ENCODE measurements at regions not wholly inside any gene's neighbourhood (a gene's known extent, or its start where the extent isn't known, plus 50 kb on each side); places are given as distances from the start of the nearest gene placed in this dataset.

DNA sequence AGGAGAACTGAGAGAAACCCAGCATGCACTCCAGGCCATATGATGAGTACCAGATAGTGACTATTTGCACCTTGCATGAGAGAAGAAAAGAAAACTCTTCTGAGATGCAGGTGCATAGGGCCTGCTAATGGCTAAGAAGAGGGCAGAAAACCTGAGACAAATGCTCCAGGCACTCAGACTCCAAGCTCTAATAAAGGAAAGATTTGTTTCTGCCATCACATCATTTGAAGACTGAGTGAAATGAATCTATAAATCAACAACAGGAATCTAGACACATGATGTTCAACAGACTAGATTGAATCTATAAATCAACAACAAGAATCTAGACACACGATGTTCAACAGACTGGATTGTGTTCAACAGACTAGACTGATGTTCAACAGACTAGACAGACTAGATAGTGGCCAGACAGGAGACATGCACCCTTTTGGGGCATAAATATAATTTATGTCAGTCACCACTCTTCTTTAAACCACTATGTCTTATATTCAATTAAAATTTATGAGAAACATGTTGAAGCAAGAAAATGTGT lies 482.7 kb upstream of the UBE2E3 start:
- ChIA-PET CTCF (no interaction called here), POLR2A (no interaction called here)
- DNase-seq (ENCODE audit: low read depth, low spot score): no peak
- TF ChIP-seq, protein P1, sequence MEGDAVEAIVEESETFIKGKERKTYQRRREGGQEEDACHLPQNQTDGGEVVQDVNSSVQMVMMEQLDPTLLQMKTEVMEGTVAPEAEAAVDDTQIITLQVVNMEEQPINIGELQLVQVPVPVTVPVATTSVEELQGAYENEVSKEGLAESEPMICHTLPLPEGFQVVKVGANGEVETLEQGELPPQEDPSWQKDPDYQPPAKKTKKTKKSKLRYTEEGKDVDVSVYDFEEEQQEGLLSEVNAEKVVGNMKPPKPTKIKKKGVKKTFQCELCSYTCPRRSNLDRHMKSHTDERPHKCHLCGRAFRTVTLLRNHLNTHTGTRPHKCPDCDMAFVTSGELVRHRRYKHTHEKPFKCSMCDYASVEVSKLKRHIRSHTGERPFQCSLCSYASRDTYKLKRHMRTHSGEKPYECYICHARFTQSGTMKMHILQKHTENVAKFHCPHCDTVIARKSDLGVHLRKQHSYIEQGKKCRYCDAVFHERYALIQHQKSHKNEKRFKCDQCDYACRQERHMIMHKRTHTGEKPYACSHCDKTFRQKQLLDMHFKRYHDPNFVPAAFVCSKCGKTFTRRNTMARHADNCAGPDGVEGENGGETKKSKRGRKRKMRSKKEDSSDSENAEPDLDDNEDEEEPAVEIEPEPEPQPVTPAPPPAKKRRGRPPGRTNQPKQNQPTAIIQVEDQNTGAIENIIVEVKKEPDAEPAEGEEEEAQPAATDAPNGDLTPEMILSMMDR (IDR thresholded peaks at IDR 0.05; ENCODE audit: insufficient read depth, low read length, missing control alignments): no peak
- H3K4me3 ChIP-seq (ENCODE audit: low read depth, low read length): no peak overlapping the region

DNA sequence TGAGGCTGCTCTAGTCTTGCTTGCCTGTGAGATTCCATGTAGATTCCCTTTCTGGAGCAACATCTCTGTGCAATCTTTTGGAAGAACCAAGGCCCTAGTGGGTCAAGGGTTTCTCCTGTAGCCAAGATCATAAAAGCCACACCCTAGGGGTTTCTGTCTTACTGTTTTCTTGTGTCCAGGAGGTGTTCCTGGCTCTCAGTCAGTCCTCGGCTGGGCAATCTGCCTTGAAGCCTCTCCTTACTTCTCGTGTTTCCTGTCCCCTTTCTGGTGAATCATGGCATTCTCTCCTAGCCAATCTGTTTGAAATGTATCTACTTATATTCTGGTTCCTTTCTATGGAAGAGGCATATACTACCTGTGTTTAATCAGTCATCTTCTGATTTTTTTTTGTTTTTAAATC lies 484.8 kb upstream of the UBE2E3 start:
- ChIA-PET POLR2A (no interaction called here), CTCF (no interaction called here)
- TF ChIP-seq, protein P1 (IDR thresholded peaks at IDR 0.05; ENCODE audit: insufficient read depth, low read length, missing control alignments): no peak

DNA sequence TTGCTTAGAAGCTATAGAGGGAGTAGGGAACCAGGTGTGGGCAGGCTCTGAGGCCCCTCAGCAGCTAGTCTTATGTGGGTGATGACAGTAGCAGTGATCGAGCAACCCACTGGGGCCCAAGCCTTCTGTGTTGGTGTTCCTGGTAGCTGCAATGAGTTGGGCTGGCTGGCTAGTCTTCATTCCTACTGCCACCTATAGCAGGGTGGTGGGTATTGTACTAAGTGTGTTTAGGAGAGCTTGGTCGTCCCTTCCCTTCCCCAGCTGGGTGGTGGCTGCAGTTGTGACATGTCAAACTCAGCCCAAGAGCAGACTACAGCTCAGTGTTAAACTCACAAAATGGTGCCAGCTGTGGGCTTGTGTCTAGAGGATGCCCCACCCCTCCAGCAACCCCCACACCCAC lies 486.1 kb upstream of the UBE2E3 start:
- POLR2A ChIA-PET: no interaction called here
- TF ChIP-seq, protein P1 (IDR thresholded peaks at IDR 0.05; ENCODE audit: insufficient read depth, low read length, missing control alignments): no peak
- no peak for DNase-seq (ENCODE audit: low read depth, low spot score)
- H3K4me3 ChIP-seq (ENCODE audit: low read depth, low read length): no peak overlapping the region
- CTCF ChIA-PET: no interaction called here

More for the DNA sequence above, 484.8 kb upstream of the UBE2E3 start:
- no peak for DNase-seq (ENCODE audit: low read depth, low spot score)
- no peak overlapping the region for H3K4me3 ChIP-seq (ENCODE audit: low read depth, low read length)

DNA sequence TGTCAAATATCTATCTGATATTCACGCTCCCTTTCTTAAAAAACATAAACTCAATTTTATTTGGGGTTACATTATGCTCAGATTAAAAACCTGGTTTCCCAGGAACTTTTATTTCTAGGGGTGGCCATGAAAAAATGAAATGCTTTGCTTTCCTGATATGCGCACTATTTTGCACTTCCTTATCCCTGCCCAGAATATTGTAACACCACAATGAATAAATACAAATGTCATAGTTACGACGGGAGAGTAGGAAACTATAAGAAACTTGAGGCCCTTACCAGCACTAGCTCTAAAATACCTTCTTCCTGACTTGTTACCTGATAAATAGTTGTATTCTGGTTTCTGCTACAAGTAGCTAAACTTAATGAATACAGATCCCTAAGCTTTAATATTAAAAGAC lies 475.6 kb upstream of the CWC22 start:
- ChIA-PET CTCF (no interaction called here), POLR2A (no interaction called here)
- TF ChIP-seq, protein P1 (IDR thresholded peaks at IDR 0.05; ENCODE audit: insufficient read depth, low read length, missing control alignments): no peak
- DNase-seq (ENCODE audit: low read depth, low spot score): no peak
- H3K4me3 ChIP-seq (ENCODE audit: low read depth, low read length): no peak overlapping the region

DNA sequence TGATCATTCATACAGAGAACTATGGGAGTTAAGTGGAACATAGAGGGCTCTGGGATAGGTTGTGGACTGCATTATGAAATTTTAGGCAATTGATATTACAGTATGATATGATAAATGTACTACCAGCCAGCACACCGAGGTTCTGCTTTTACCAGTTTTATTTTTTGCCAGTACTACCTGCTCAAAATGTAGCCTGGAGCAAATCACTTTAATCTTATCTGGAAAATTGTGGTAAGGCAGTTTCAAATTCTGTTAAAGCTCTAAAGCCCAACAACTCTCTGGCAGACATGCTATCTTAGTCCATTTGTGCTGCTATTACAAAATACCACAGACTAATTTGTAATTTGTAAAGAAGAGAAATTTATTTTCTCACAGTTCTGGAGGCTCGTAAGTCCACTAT lies 474.9 kb upstream of the CWC22 start:
- TF ChIP-seq, protein P1 (IDR thresholded peaks at IDR 0.05; ENCODE audit: insufficient read depth, low read length, missing control alignments): no peak
- ChIA-PET CTCF (no interaction called here), POLR2A (no interaction called here)
- DNase-seq (ENCODE audit: low read depth, low spot score): no peak
- no peak overlapping the region for H3K4me3 ChIP-seq (ENCODE audit: low read depth, low read length)

DNA sequence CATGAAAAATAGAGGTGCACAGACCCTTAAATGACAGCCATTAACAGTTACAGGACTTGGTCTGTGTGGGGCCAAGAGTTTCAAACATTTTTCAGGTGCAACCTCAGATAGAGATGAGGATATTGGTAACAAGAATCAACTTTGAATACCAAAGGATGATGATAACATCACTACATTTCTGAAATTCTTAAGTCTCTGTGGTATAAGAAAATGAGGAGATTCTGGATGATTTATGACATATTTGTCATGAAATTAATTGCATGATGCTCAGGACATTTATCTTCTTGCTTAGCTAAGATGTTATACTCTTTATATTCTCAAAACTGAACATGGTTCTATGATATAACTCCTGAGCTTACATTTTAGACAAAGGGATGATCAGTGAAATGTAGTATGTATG lies 471.8 kb upstream of the CWC22 start:
- TF ChIP-seq, protein P1 (IDR thresholded peaks at IDR 0.05; ENCODE audit: insufficient read depth, low read length, missing control alignments): no peak
- ChIA-PET POLR2A (no interaction called here), CTCF (no interaction called here)
- H3K4me3 ChIP-seq (ENCODE audit: low read depth, low read length): no peak overlapping the region
- DNase-seq (ENCODE audit: low read depth, low spot score): no peak
